ELF-1 (cell line): ENCODE measurements at regions not wholly inside any gene's neighbourhood (a gene's known extent, or its start where the extent isn't known, plus 50 kb on each side); places are given as distances from the start of the nearest gene placed in this dataset.

ENCODE experiments used
- DNase-seq: peaks from one replicate; pipeline ENCODE4 v3.0.0-alpha.2; 2016; ENCODE audit warnings: low read depth, low spot score

- no peak for DNase-seq
These were observed 116.3 kb upstream of the ADAMTS5 start for GRCh38 chr21:27083144-27083543.

GRCh38 chr21:27082431-27083010 is 115.6 kb upstream of the ADAMTS5 start:
- DNase-seq, result no peak

- no peak for DNase-seq
These were observed 112.8 kb upstream of the ADAMTS5 start for GRCh38 chr21:27079636-27080240.

- DNase-seq, result no peak
These were observed 112.0 kb upstream of the ADAMTS5 start for GRCh38 chr21:27078915-27079314.

GRCh38 chr21:27077501-27077900 is 110.6 kb upstream of the ADAMTS5 start:
- no peak for DNase-seq

- no peak for DNase-seq
These were observed 109.1 kb upstream of the ADAMTS5 start for GRCh38 chr21:27076025-27076424.

- no peak for DNase-seq
These were observed 104.2 kb upstream of the ADAMTS5 start for GRCh38 chr21:27070861-27071670.

GRCh38 chr21:27068811-27069210 is 101.9 kb upstream of the ADAMTS5 start:
- no peak for DNase-seq

- no peak for DNase-seq
These were observed 100.3 kb upstream of the ADAMTS5 start for GRCh38 chr21:27067226-27067625.

- DNase-seq, result no peak
These were observed 95.6 kb upstream of the ADAMTS5 start for GRCh38 chr21:27062443-27062842.

- DNase-seq, result no peak
These were observed 94.9 kb upstream of the ADAMTS5 start for GRCh38 chr21:27061770-27062169.

GRCh38 chr21:27060190-27060589 is 93.3 kb upstream of the ADAMTS5 start:
- no peak for DNase-seq

- DNase-seq, result no peak
These were observed 92.1 kb upstream of the ADAMTS5 start for GRCh38 chr21:27058673-27059605.

GRCh38 chr21:27057997-27058396 is 91.1 kb upstream of the ADAMTS5 start:
- no peak for DNase-seq

GRCh38 chr21:27047658-27048314 is 80.9 kb upstream of the ADAMTS5 start:
- no peak for DNase-seq

GRCh38 chr21:27047283-27047657 is 80.4 kb upstream of the ADAMTS5 start:
- no peak for DNase-seq

GRCh38 chr21:27045281-27045985 is 78.5 kb upstream of the ADAMTS5 start:
- no peak for DNase-seq

GRCh38 chr21:27043377-27043776 is 76.5 kb upstream of the ADAMTS5 start:
- DNase-seq, result no peak

GRCh38 chr21:27040738-27041469 is 74.0 kb upstream of the ADAMTS5 start:
- DNase-seq, result no peak

- DNase-seq, result no peak
These were observed 69.9 kb upstream of the ADAMTS5 start for GRCh38 chr21:27036736-27037301.
